Eye (tissue), 1 donor: ENCODE measurements at regions not wholly inside any gene's neighbourhood (a gene's known extent, or its start where the extent isn't known, plus 50 kb on each side); places are given as distances from the start of the nearest gene placed in this dataset.

Experiments
- DNase-seq: peaks from one replicate; pipeline ENCODE4 v3.0.0-alpha.2; 2015

DNA sequence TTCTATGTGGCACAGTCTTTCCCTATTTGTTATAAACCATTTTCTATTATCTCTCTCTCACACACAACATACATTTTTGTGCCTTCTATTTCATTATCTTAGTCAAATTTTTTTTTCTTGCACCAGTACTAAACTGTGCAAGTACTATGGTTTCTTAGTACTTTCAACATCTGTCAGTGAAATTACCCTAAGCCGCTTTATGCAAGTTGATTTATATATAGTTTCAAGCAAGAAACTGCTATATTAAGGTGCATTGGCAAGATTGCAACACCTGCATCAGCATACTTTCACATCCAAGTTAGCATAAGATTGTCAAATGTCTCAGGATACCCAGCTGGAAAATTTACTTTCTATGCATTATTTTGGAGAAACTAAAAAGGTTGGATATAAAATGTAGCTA is 180.2 kb upstream of the FSTL5 start:
- DNase-seq, result no peak

DNA sequence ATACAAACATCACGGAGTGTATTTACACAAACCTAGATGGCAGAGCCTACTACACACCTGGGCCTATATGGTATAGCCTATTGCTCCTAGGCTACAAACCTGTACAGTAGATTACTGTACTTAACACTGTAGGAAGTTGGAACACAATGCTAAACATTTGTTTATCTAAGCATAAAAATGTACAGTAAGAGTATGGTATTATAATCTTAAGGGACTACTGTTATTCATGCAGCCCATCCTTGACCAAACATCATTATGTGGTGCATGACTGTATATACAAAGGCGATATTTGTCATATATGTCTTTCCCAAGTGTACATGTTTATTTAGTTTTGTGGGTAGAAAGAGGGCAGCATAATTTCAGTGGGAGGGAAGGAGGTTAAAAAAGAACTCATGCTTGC is 177.7 kb upstream of the FSTL5 start:
- DNase-seq, result no peak

DNA sequence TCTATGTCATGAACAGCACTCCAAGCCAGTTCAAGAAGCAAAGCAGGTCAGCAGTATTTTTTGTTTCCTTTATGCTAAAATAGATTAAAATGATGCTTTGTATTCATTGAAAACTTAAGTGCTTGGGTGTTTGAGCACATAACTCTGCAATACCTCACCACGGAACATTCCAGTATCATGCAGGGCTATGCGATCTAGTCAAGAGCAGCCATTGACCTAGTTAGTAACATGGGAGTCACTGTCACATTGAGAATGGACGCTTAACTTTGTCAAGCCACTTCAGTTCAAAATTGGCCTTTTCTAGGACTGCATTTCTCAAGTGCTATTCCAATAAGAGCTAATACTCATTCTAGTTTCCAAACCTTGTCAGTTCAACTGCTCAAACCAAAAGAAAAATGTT is 160.1 kb upstream of the FSTL5 start:
- no peak for DNase-seq

DNA sequence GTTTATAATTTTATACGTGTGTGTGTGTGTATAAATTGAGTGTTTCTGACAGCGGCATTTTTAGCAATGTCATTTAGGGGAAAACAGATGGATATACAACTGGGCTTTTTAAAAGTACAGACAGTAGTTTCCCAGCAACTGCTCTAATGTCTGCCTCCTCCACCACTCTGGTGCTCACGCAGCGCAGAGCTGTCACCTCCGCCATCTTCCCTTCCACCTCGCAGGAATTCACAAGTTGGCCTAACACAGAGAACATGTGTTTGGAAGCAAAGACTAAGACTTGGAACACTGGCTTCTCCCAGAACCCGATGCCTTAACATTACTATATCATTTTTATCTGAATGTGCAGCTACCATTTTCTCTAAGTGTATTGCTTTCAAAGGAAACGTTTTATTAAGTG is 158.3 kb upstream of the FSTL5 start:
- DNase-seq, result no peak

DNA sequence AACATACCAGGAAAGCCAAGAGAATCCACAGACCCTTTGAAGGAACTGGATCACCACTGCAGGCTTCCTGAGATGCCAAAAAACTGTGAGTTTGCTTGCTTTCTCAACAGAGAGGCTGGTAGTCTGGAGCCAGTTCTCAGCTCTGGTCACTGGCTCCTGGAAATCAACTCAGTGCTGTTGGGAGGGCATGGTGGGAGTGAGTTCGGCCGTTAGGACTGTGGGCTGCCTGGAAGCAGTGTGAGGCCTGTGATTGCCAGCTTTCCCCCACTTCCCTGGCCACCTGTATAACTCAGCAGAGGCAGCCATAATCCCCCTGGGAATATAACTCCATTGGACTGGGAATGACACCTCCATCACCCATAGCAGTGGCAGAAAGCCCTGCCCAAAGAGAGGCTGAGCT is 122.0 kb upstream of the FSTL5 start:
- no peak for DNase-seq

DNA sequence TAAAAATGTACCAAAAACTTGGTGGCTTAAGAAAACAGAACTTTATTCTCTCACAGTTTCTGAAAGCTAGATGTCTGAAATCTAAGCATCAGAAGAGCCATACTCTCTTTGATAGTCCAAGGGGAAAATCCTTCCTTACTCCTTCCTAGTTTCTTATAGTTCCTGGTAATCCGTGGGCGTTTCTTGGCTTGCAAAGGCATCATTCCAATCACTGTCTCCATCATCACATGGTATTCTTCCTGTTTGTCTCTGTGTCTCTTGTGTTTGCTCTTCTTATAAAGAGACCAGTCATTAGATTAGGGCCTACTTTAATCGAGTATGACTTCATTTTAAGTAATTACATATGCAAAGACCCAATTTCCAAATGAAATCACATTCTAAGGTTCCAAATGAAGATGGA is 118.9 kb upstream of the FSTL5 start:
- peak; percentile 1 for DNase-seq

DNA sequence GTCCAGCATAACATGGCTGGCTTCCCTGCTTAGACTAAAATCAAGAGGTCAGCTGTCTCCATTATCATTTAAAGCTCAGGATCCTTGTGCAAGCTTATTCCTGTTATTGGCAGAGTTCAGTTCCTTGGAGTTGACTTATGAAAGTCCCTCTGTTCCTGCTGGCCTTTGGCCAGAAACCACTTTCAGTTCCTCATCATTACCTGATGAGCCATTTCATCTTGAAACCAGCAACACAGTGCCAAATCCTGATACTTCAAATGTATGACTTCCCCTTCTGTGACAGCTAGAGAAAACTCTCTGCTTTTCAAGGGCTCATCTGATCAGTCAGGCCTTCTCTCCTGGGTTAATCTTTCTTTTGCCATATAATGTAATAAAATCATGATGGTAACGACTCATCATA is 110.6 kb upstream of the FSTL5 start:
- peak; percentile 1 for DNase-seq

DNA sequence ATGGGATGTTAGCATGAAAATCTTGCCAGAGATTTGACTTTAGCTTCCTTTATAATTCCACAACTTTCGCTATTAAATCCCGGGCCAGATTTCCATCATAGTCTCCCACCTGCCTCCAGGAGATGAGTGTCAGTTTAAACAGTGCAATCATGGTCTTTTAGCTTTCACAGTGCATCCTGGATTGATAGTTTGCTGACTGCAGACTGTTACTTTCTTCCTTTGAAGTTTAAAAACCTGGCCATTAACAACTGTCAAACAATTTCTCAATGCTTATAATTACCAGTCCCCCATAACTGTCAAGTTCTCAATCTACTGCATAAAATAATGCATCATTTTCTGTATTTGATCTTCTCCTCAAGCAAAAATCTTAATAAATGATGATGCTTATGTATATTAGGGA is 108.4 kb upstream of the FSTL5 start:
- no peak for DNase-seq

DNA sequence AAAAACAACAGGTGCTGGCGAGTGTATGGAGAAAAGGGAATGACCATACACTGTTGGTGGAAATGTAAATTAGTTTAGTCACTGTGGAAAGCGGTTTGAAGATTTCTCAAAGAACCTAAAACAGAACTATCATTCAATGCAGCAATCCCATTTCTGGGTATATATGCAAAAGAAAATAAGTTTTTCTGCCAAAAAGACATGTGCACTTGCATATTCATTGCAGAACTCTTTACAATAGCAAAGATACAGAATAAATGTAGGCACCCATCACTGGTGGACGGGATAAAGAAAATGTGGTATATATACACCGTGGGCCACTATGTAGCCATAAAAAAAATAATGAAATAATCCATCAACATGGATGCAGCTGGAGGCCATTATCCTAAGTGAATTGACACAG is 105.1 kb upstream of the FSTL5 start:
- no peak for DNase-seq

DNA sequence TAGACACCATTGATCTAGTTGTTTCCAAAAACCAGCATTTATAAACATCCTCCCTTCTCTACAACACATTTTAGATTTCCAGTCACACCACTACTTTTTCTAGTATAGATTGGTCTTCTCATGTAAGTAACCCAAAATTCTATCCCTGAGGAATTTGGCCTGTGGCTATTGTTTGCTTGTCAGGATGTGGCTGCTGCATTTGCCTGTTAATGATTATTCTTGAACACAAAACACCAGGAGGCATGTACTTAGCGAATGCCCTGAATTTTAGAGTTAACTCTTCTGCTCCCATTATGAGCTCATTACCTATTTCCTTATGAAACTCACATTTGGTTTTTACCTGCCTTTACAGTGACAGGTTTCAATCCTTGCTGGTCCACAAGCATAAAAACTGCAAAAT is 102.0 kb upstream of the FSTL5 start:
- DNase-seq, result no peak

DNA sequence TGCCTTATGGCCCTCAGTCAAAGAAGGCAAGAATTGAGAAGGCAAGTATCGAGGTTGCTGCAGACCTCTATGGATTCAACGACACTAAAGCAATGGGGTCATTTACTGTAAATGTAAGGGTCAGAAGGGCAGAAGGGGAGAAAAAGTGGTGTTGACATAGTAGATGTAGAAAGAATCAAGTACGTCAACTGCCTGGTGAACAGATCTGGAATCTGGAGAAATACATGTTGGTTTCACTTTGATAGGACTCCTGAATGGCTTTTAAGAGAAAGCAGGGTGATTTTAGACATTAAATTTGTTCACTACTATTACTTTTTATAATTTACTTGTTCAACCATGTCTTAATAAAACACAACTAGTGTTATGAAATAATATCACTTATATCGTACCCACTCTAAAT is 81.3 kb upstream of the FSTL5 start:
- no peak for DNase-seq

DNA sequence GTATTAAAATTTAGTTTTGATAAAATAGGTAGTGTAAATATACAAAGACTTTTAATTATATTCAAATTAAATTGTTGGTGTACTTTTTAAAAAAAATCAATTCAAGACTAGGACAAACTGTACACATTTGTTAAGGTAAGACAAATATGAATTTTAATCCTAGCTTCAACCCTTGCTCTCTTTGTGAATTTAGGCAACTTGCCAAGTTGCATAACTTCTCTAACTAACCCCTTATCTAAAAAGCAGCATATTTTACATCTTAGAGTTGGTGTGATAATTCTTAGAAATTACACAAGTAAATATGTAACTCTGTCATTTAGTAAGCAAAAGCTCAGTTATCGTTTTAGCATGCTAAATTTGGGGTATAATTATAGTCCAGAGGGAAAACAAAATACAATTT is 78.1 kb upstream of the FSTL5 start:
- no peak for DNase-seq

DNA sequence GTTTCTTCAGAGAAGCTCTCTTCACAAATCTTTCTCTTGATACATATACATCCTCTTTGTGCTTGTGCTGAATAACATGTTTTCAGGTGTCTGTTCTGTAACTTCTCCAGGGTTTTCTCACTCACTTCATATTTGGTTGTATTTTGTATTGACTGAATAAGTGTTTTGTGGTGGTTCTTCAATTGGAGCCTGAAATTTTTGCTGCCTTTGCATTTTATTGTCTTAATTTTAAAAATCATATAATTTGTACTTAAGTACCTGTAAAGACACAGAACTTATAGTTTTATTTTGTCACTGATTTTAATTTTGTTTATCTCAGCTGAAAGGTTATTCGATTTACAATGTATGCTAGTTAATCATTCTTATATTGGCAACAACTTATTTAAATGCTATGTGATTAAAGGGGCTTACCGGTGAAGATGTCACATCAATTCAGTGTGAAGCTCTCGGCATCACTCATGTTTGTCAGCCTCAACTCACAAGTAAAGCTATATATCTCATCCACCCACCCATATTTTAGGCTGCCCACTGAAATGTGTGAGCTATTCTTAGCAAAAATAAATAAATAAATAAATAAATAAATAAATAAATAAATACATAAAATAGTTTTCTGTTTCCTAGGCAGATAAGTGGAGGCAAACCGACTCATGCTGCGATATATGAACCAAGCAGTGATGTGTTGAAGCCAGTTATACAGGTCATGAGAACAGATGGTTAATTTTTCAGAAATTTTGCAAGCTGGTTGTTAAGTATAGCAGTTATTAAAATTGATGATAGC is 76.4 kb upstream of the FSTL5 start:
- no peak for DNase-seq

DNA sequence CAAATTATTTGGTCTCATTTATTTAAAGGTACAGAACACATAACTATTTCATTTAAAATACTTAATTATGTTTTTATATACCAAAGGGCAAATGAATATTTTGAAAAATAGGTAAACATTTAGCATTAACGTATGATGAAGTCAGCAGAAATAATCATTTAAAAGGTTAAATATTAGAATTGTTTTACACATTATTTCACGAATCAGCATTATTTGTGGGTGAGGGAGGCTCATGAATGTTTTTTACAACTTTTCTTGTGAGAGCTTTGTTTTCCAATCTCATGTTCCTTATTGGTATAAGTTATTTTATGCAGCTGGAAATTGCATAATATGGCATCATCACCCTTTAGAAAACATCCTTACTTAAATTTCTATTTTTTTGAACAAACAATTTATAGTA is 73.9 kb upstream of the FSTL5 start:
- no peak for DNase-seq

DNA sequence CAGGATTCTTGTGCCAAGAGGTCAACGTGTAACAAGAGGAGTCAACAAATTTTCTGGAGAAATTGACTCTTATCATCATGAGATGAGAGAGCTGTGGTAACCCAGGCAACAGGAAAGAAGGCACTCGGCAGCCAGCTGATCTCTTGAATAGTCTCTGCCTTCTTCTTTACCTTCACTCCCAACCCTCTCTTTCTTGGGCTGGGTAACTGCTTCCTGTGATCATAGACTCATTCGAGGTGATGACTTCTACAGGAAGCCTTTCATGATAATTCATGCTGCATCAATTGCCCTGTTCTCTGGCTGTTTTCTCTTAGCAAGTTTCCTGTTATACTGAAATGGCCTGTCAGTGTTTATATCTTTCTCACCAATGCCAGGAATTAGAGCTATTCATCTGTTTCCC is 70.8 kb upstream of the FSTL5 start:
- DNase-seq, result no peak

DNA sequence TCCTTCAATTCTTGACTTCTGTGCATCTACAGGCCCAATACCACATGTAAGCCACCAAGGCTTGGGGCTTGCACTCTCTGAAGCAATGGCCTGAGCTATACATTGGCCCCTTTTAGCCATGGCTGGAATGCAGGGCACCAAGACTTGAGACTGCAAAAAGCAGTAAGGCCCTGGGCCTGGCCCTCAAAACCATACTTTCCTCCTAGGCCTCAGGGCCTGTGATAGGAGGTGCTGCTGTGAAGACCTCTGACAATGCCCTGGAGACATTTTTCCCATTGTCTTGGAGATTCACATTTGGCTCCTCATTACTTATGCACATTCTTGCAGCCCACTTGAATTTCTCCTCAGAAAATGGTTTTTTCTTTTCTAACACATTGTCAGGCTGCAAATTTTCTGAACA is 68.5 kb upstream of the FSTL5 start:
- DNase-seq, result no peak

DNA sequence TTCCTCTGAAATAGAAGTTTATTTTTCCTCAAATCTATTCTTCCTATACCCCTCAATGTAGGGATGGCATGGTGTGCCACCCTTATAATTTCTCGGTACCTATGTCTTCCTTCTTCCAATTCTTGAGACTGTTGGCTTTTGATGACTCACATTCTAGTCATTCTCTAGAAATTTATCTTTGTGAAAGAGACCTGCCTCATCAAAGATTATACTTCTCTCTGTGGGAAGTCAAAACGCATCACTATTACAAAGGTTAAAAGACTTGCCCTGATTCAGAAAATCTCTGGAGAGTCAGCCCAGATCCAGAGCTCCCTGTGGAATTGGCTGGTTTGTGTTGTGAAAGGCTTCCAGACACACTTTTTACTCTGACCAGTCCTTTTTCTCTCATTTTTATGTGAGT is 65.9 kb upstream of the FSTL5 start:
- no peak for DNase-seq

DNA sequence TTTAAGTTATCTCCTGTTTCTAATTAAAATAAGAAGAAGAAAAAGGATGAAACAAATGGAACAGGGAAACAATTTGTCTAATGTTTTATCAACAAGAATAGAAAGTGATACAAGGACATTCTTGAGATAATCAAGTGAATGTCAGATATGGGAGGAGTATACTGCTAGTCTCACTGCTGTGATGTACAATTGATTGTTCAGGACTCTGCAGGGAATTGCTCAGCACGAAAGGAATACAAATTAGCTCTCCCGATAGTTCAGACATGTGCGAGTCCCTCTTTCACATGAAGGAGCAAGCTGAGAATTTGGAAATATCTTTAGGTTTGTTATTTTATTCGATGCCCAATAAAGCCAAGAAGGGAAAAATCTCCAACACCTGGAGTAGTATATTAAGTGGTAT is 57.3 kb upstream of the FSTL5 start:
- DNase-seq, result no peak
